GM12874 (cell line): ENCODE measurements at regions not wholly inside any gene's neighbourhood (a gene's known extent, or its start where the extent isn't known, plus 50 kb on each side); places are given as distances from the start of the nearest gene placed in this dataset.

ENCODE experiments used
- TF ChIP-seq, protein P1 (sequence below): IDR thresholded peaks from 2 replicates; pipeline ENCODE4 v1.5.1; 2011; ENCODE audit warnings: low read depth, mild to moderate bottlenecking, control low read depth, low read length, moderate library complexity; ENCODE audit not compliant: insufficient read depth

DNA sequence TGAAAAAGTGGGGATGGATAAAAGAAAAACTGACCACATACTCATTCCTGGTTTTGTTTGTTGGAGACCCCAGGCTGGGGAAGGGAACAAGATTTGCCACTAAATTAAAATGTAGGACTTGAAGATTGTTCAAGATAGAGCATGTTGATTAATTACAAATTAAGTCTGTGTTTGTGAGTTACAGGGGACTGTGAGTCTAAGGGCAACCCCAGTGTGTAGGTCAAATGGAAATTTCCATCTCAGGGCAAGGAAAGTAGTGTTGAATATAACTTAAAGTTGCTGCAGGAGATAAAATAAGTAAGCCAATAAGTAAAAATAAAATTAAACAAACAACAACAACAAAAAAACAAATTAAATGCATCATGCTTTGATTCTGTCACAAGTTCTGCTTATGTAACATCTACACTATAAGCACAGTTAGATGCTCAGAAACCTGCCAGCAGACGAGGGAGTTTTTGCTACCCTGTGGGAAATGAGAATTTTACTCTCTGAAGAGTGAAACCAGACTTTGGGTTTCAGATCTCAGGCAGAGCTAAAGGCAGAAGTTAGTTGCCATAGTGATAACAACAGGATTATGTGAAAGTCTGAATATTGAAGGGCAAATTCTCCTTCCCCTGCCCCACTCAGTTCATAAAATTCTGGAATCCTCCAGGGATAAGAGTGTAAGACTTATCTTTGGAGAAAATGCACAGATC lies 352.3 kb downstream of the GRXCR1 start:
- TF ChIP-seq, protein P1, sequence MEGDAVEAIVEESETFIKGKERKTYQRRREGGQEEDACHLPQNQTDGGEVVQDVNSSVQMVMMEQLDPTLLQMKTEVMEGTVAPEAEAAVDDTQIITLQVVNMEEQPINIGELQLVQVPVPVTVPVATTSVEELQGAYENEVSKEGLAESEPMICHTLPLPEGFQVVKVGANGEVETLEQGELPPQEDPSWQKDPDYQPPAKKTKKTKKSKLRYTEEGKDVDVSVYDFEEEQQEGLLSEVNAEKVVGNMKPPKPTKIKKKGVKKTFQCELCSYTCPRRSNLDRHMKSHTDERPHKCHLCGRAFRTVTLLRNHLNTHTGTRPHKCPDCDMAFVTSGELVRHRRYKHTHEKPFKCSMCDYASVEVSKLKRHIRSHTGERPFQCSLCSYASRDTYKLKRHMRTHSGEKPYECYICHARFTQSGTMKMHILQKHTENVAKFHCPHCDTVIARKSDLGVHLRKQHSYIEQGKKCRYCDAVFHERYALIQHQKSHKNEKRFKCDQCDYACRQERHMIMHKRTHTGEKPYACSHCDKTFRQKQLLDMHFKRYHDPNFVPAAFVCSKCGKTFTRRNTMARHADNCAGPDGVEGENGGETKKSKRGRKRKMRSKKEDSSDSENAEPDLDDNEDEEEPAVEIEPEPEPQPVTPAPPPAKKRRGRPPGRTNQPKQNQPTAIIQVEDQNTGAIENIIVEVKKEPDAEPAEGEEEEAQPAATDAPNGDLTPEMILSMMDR = no peak

DNA sequence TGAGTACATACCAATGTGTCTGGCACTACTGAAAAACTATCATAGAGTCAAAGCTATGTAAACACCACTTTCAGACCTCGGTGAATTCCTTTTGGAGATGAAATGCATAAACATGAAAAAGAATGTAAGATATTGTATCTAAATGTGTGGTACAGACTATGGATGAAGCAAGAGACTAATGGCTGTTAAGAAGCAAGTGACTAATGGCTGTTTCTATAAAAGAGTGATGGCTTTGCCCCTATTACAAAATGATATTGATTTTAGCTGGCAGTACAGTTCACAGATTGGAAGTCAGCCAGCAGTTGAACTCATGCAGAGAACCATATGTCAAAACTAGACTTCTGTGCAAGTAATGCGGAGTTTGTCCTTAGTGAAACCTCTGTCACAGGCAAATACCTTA lies 359.3 kb downstream of the GRXCR1 start:
- TF ChIP-seq, protein P1 = no peak

DNA sequence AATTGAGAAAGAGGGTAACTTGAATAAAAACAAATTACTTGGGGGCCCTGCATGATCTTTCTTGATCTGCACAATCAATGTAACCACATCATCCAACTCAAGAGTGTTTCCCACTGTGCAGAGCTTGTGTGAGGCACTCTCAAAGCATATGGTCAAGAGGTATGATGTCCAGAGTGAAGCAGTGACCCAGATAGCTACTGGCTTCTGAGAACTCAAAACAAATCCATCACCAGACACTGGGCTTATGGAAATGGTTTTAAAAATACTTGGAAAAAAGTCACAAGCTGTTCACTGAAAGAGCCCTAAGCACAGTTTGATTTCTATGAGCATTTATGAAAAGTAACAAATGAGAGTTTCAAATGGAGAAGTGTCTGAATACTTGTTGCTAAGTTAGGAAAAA lies 361.0 kb downstream of the GRXCR1 start:
- TF ChIP-seq, protein P1 = no peak

DNA sequence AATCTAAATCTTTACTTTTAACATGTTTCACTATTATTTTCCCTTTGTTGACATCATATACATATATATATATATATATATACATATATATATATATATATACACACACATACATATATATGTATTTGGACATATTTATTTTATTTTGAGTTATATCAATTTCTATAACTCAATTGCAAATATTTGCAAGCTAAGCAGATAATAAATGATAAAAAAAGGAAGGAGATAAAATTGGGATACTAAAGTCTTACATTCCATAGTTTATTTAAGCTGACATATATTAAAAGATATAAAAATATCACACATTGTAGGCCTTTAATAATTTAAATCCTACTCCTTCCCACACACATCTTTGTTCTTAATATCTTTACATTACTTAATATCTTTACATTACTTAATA lies 372.2 kb downstream of the GRXCR1 start:
- TF ChIP-seq, protein P1 = no peak

DNA sequence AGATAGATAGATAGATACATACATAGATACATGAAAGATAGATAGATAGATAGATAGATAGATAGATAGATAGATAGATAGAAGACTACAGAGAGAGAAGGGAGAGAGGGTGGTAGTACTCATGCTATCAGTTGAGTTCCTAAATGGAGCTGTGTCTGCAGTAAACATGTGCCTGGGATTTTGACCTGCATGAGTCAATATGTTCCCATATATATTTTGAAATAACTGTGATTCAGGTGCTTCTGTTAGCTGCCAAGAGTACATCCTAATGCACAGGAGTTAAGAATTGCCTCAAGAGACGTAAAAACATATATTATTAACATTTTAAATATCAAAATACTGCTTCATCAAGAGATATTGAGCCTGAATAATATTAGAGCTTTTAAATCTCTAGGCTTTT lies 379.4 kb downstream of the GRXCR1 start:
- TF ChIP-seq, protein P1 = no peak

DNA sequence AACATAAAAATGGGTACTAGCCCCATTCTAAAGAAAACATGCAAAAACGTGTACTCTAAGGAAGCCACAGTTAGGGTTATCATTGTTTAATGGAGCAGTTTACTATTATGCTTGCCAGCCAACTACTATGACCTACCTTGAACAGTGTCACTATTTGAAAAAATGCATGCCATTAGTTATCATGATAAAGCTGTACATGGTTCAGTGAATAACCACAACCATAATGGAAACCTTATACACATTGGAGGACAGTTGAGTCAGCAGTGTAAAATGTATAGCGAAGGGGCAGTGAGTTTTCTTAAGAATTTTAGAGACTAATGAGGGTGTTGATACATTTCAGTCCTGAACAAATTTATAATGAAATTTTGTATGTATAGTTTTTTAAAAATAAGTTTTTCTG lies 381.9 kb downstream of the GRXCR1 start:
- TF ChIP-seq, protein P1 = no peak

DNA sequence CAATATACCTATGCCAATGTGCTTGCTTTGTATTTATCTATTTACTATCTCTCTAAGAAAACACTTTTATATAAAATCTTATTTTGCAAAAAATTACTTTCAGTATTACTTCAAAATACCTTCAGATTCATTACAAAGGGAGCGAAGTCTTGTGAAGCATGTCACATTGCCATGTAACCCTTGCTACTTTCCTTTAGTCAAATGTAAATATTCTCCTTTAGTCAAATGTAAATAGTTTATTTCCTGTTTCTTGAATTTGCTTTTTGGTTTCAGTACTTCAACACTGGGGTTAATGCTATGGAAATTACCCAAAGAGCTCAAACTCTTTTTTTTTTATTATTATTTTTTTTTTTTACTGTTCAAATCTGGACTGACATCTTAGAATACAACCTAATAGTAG lies 383.3 kb downstream of the GRXCR1 start:
- TF ChIP-seq, protein P1 = no peak

DNA sequence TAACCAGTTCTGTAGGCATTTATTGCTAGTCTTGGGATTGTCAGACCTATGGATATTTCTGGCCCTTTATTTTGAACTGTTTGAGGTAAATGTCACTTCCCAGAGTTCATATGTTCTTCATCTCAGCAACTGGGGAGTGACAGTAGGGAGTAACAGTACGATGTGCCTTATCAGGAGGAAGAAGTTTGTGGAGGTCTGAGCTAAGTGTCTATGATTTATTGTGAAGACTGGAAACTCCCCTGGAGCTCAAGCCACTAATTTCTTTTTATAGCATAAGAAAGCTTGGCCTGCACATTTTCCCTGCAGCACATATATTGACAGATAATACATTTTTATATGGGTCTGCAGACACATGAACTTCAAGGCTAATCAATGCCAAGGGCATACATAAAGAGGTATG lies 383.8 kb downstream of the GRXCR1 start:
- TF ChIP-seq, protein P1 = no peak
